GM21825 (cell line): ENCODE measurements at regions not wholly inside any gene's neighbourhood (a gene's known extent, or its start where the extent isn't known, plus 50 kb on each side); places are given as distances from the start of the nearest gene placed in this dataset.

Experiments used
- ATAC-seq: cut with Tn5 transposase; IDR thresholded peaks from one replicate; pipeline ENCODE4 v1.9.1; 2021; ENCODE audit warnings: mild to moderate bottlenecking, moderate library complexity; ENCODE audit not compliant: unreplicated experiment

- ATAC-seq: no peak
Observed at GRCh38 chr13:34762312-34762711, 179.8 kb upstream of the NBEA start.

DNA sequence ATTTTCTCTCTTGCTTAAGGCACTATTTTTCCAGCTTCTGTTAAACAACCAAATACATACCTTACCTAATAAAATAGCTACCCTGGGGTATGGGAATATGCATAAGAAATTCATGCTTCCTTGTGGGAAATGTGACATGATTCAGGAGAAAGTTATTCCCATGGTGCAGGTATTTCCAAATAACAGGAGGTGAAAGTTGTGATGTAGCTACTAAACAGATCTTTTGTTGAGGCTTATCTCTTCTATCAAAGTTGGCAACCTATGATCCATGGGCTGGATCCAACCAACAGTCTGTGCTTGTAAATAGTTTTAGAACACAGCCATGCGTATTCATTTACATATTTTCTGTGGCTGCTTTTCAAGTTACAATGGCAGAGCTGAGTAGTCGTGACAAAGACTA, 177.8 kb upstream of the NBEA start:
- ATAC-seq: no peak

DNA sequence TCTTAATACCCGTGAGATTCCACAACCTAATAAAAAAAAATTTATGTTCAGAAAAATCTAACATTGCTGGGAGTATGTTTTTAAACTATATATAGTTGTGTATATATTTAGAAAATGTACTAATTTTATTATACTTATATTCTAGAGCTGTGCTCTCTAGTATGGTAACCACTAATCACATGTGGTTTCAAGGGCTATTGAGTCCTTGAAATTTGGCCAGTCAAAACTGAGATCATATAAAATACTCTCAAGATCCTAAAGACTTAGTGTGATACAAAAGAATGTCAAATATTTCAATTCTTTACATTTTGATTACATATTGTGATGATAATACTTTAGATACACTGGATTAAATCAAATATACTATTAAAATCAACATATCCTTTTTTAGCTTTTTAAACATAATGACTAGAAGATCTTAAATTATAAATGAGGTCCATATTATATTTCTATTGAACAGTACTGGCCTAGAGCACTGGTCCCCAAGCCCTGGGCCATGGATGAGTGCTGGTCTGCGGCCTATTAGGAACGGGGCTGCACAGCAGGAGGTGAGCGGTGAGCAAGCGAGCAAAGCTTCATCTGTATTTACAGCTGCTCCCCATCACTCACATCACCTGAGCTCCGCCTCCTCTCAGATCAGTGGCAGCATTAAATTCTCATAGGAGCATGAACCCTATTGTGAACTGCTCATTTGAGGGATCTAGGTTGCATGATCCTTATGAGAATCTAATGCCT, 176.5 kb upstream of the NBEA start:
- no peak for ATAC-seq

DNA sequence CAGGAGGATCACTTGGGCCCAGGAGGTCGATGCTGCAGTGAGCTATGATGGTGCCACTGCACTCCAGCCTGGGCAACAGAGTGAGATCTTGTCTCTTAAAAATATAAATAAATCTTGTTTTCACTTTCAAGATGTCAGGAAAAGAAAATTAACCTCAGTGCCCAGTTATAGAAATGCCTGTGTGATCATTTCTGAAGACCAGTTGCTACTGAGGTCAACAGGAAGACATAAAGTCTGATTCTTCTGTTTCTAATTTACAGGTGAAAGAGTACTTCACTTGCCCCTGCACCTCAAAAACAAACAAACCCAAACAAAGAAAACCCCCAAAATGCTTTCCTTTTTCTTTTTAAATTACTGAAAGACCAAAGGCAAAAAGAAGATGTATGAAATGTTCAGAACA, 174.3 kb upstream of the NBEA start:
- no peak for ATAC-seq

GRCh38 chr13:34772206-34772605, 169.9 kb upstream of the NBEA start:
- ATAC-seq: no peak

GRCh38 chr13:34772881-34773280, 169.2 kb upstream of the NBEA start:
- no peak for ATAC-seq

DNA sequence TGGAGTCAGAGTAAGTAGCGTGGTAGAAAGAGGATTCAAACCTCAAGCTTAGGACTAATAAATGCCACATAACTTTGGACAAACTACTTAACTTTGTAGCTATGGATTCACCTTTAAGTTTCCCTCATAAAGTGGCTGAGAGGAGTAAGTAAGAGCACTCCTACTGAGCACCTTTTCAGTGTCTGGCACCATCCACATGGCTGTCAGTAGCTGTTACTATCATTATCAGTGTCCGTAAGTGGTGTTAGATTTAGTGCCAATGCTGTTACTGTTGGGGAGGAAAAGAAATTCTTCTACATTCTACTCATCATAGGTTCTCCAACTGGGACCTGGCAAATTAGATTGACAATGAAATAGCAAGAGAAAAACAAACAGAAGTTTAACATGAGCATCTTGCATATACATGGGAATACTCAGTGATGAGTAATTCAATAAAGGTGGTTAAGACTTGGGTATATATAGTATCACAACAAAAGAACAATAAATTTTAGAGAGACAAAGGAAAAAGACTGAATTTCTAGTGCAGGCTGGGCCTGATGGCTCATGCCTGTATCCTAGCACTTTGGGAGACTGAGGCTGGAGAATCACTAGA, 165.6 kb upstream of the NBEA start:
- no peak for ATAC-seq

GRCh38 chr13:34777089-34777913, 164.8 kb upstream of the NBEA start:
- ATAC-seq: no peak

GRCh38 chr13:34777914-34778303, 164.2 kb upstream of the NBEA start:
- no peak for ATAC-seq

DNA sequence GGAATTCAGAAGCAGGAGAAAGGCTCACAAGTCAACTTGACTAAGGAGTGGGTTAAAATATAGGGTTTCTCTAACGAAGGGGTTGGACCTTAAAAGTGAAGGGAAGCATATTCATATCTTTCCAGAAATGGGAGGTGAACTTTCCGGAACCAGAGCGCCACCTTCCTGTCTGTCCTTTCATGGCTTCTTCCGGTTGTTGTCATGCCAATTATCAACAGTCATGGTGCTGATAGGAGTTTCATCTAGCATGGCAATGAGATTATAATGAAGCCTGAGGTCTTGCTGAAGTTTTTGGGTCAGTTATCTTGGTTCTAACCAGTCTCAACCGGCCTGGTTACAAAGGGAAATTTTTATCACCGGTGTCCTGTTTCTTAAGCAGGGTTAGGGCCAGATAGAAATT, 162.9 kb upstream of the NBEA start:
- no peak for ATAC-seq

- no peak for ATAC-seq
Observed at GRCh38 chr13:34793301-34793700, 148.8 kb upstream of the NBEA start.

DNA sequence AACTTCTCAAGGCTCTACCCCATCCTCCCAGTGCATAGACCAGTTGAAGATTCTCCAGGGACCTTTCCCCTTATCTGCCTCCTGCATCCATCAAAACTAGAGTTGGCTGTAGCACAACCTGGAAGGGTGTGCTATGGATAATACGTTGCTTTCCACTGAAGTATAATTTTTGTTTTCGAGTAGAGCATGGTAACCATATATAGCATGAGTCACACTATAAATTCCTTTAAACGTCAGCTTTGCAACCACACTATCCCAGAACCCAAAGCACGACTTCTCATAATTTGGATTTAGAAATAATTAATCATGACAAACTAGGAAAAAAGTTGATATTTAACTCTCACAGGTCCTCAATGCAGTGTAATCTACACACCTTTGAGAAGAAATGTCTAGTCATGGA, 138.3 kb upstream of the NBEA start:
- no peak for ATAC-seq

DNA sequence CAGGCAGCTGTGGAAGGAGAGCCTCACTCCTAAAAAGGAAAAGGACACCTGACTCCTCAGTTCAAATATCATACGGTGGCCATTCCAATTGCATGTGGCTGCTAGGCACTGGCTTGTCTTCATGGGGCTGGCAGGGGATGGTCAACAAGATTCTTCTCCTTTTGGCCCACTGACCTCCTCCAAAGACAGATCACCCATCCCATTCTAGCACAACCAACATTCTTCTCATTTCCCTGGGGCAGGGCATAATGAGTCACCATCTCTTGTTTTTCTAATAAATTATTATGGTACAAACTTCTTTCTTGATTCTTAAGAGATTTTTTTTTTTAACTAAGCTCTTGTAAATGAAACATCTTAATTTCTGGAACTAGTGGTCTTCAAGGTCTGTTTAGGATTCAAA, 136.7 kb upstream of the NBEA start:
- ATAC-seq: no peak

DNA sequence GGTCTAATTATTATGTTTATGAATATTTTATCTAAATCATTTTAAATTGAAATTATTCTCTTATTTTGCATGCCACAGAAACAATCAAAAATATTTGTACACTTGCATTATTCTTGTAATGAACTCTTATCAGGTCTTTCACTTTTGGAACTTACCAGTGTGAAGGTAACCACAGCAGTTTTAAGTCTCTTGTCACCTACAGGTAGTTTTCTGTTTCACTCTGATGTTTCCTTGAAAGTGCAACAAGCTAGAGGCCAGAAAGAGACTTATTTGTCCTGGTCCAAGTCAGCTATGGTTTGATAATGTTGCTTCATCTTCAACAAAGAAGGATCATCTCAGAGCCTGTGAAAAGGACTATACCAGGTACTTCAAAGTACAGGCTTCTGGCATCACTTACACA, 133.4 kb upstream of the NBEA start:
- no peak for ATAC-seq

GRCh38 chr13:34810996-34811395, 131.1 kb upstream of the NBEA start:
- no peak for ATAC-seq

- no peak for ATAC-seq
Observed at GRCh38 chr13:34815526-34815925, 126.5 kb upstream of the NBEA start.

DNA sequence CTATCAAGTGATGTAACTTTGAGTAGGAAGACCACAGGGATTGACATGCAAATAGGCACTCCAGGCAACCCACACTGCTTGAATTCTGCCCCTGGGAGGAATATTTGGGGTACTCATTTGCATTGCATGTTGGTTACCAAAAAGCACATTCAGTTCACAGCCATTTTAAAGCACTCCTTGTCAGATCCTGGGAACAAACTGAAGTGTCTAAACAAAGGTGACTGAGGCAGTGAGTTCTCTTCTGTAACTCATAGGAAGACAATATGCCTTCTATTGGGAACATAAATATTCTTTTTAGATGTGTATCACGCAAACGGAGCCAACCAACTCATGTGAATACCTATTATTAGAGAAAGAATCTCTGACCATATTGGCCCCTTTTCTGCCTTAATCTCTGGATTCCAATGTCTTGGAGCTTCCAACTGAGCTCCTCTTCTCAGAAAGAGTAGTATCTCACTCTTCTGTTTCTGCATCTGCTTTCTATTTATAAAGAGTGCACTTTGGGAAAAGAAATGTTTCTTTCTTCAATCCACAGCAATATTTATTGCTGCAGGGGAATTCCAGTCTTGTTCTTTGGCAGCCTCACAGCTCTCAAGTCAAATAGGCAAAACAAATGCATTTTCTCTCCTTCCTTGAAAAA, 125.7 kb upstream of the NBEA start:
- no peak for ATAC-seq

DNA sequence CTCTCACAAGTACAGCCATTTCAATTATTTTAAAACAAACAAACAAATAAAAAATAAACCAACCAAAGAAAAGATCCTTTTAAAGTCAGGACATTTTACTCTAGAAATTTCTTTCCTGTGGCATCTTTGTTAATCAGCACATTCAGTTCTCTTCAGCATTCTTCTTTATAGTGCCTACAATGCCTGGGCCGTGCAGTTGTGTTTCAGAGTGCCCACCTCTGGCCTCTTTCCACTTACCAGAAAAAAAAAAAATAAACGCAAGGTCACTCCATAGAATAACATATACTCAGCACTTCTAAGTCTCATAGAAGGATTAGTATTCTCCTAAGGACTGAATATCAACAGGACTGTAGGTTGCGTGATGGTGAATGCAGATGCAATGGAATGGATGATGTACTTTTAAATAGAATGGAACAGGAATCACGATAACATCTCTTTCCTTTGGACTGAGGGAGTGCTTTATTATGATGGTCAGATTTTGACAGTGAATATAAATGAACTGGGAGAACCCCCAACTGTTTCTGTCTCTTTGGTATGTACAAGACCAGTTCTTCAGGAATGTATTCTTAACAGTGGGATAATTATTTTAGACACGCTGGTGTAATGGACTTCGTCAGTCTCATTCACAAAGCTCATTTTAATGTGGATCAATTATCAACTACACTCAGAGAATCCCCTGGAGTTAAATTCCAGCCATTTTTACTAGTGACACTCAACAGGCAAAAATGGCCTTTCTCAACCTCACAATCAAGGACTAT, 125.0 kb upstream of the NBEA start:
- no peak for ATAC-seq

DNA sequence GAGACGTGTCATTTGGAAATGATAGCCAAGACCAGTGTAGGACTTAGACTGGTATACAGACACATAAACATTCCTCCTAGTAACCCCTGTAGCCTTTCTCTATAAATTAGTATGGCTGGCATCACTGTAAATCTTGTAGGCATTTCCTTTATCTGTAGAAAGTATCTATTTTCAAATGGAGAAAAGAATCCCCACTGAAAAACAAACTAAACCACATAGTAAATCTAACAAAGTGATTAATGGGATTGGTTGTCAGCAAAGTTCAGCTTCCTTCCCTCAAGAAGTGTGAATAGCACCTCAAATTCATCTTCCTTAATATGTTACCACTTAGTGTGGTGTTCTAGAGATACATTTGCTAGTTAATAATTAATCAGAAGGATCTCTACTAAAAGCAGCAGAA, 119.4 kb upstream of the NBEA start:
- no peak for ATAC-seq

DNA sequence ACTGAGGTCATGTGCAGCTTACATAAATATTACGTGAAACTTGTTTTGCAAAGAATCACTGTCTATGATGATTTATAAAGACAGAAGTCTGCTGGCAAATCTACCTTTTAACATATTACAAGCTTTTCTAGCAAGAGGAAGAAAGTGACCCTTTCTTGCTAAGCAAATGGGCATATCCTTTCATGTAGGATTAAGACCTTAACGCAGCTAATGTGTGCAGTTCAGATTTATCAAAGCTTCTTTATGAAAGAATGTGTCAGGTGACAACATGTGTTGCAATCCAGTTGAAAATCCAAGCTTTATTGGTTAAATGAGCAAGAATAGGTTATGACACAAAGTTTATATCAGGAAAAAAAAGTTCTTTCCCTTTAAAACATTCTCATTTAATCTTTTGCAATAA, 115.6 kb upstream of the NBEA start:
- no peak for ATAC-seq
